GM12873 (cell line): ENCODE measurements at regions not wholly inside any gene's neighbourhood (a gene's known extent, or its start where the extent isn't known, plus 50 kb on each side); places are given as distances from the start of the nearest gene placed in this dataset.

Experiments
- CTCF ChIP-seq: IDR thresholded peaks from 2 replicates; pipeline ENCODE4 v1.5.1; 2012; ENCODE audit warnings: low read depth, mild to moderate bottlenecking, moderate library complexity, low read length, control low read depth; ENCODE audit not compliant: insufficient read depth; ENCODE audit errors: missing control alignments

DNA sequence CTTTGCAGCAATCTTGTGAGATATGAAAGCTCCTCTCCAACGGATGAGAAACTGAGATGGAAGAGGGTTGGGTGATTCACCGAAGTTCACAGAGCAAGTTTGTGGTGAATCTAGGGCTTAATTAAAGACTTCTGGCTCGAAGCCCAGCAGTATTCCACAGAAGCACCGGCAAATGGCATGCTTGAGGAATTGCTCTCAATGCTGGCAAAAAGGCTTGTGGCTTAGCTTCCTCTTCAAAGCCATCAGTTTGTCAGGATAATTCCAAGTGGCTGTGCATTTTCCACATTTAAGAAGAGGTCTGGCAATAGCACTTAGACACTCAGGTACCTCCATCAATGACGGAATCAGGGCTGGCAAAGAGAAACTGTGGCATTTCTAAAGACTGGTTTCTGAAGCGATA is 98.7 kb upstream of the SLC66A3 start:
- TF ChIP-seq CTCF, result no peak

DNA sequence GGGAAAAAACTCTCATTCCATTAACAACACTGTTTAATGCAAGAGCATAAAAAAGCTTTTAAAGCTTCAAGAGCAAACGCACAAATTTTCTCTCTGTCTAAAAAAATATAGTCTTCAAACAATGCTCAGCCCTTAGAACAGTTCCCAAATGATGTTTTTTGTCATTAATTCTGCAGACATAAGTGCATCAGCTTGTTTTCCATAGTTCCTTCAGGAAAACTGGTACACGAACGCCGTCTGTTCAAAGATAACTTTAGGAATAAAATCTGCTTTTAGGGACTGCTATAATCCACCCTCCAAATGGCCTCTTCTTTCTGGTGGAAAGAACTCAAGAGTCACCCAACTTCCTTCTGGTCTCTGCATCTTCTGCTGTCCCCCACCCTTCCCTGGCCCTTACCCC is 98.2 kb upstream of the SLC66A3 start:
- no peak for TF ChIP-seq CTCF

DNA sequence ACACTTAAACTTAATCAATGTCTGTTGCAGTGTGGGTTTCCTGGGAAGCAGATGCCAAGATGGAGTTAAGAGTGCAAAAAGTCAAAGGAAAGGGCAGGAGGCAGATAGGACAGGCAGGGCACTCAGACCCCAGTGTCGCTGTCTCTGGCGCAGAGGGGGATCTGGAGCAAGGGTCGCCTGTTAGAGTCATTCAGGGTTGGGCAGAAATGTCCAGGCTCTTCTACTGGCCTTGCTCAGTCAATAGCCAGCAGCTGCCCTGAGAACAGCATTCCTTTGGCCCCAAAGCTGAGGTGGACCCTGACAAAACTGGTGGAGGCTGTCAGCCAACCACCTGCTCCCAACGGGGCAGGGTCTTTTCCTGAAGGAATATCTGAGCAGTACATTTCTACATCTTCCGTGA is 97.1 kb upstream of the SLC66A3 start:
- no peak for TF ChIP-seq CTCF

DNA sequence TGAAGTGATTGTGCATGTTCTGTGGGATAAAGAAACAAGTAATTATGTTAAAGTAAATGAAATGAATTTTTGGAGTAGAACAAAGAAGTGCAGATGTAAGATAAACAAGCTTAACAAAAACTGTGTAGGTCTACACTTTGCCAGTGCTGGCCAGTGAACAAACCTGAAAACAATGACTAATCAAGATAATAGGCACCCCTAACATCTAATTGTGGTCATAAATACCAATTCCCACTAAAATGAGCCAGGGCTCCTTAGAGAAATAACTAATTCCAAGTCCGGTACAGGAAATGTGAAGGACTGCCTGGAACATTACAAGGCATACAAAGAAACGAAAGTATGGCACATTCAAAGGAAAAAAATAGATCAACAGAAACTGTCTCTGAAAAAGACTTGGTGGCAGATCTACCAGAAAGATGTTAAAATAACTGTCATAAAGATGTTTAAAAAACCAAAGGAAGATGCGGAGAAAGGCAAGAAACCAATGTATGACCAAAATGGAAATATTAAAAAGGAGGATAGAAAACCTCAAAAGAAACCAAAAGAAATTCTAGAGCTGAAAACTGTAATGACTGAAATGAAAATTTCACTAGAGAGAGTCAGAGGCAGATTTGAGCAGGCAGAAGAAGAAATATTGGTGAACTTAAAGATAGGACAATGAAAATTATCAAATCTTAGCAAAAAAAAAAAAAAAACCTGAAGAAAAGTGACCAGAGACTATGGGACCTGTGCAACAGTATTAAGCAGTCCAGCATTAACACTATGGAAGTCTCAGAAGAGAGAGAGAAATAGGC is 94.7 kb upstream of the SLC66A3 start:
- TF ChIP-seq CTCF, result no peak

- no peak for TF ChIP-seq CTCF
These were observed 89.3 kb upstream of the SLC66A3 start for GRCh38 chr2:11065833-11066485.

GRCh38 chr2:11067221-11068078 is 87.8 kb upstream of the SLC66A3 start:
- no peak for TF ChIP-seq CTCF
